GM23248 (cell line): ENCODE measurements at regions not wholly inside any gene's neighbourhood (a gene's known extent, or its start where the extent isn't known, plus 50 kb on each side); places are given as distances from the start of the nearest gene placed in this dataset.

Source experiments
- DNase-seq: peaks from one replicate; pipeline ENCODE4 v3.0.0-alpha.2; 2015
- H2AFZ ChIP-seq: fragments of 200-600 bp; sonication (generic); 2 replicates; pipeline ENCODE4 v1.6.1; 2016; ENCODE audit warnings: antibody characterized with exemption
- H3F3A ChIP-seq: fragments of 200-600 bp; sonication (generic); 2 replicates; pipeline ENCODE4 v1.6.1; 2016; ENCODE audit warnings: mild to moderate bottlenecking, antibody characterized with exemption, mixed run types; ENCODE audit not compliant: insufficient read depth
- H3K27ac ChIP-seq: fragments of 200-600 bp; sonication (generic); 2 replicates; pipeline ENCODE4 v1.5.1; 2016; ENCODE audit warnings: mild to moderate bottlenecking
- H3K27me3 ChIP-seq: fragments of 200-600 bp; sonication (generic); replicated peaks from 2 replicates; pipeline ENCODE4 v1.6.1; 2016; ENCODE audit warnings: mild to moderate bottlenecking; ENCODE audit not compliant: insufficient read depth
- H3K36me3 ChIP-seq: fragments of 200-600 bp; sonication (generic); 2 replicates; pipeline ENCODE4 v1.6.1; 2016; ENCODE audit warnings: low read depth, mild to moderate bottlenecking
- H3K4me1 ChIP-seq: fragments of 200-600 bp; sonication (generic); 2 replicates; pipeline ENCODE4 v1.6.1; 2016; ENCODE audit warnings: mild to moderate bottlenecking; ENCODE audit not compliant: insufficient read depth
- H3K4me2 ChIP-seq: fragments of 200-600 bp; sonication (generic); one replicate; pipeline ENCODE4 v1.6.1; 2016; ENCODE audit warnings: mild to moderate bottlenecking; ENCODE audit not compliant: unreplicated experiment
- H3K4me3 ChIP-seq: fragments of 200-600 bp; sonication (generic); 2 replicates; pipeline ENCODE4 v1.5.1; 2016; ENCODE audit warnings: mild to moderate bottlenecking
- H3K79me2 ChIP-seq: fragments of 200-600 bp; sonication (generic); 2 replicates; pipeline ENCODE4 v1.6.1; 2016; ENCODE audit warnings: mild to moderate bottlenecking; ENCODE audit not compliant: insufficient read depth
- H3K9ac ChIP-seq: fragments of 200-600 bp; sonication (generic); 2 replicates; pipeline ENCODE4 v1.6.1; 2016; ENCODE audit warnings: mild to moderate bottlenecking
- H3K9me2 ChIP-seq: fragments of 200-600 bp; sonication (generic); 2 replicates; pipeline ENCODE4 v1.6.1; 2016; ENCODE audit warnings: mixed run types, mild to moderate bottlenecking, moderate library complexity; ENCODE audit not compliant: insufficient read depth
- H3K9me3 ChIP-seq: fragments of 200-600 bp; sonication (generic); one replicate; pipeline ENCODE4 v1.6.1; 2017; ENCODE audit warnings: low read depth
- H4K20me1 ChIP-seq: fragments of 200-600 bp; sonication (generic); 2 replicates; pipeline ENCODE4 v1.6.0; 2016; ENCODE audit not compliant: insufficient read depth
- EZH2 ChIP-seq: fragments of 200-600 bp; sonication (generic); IDR thresholded peaks from 2 replicates; pipeline ENCODE4 v1.6.1; 2018; ENCODE audit warnings: antibody characterized with exemption, mild to moderate bottlenecking; ENCODE audit not compliant: insufficient read depth, poor library complexity, severe bottlenecking
- EZH2phosphoT487 ChIP-seq: fragments of 200-600 bp; sonication (generic); IDR thresholded peaks from 2 replicates; pipeline ENCODE4 v1.6.1; 2018; ENCODE audit warnings: antibody characterized with exemption, moderate library complexity, mild to moderate bottlenecking, low read depth; ENCODE audit not compliant: insufficient read depth
- WGBS, 2 experiments: methylation state at CpG; one replicate each; pipeline ENCODE4 v1.1.6; 2015 to 2017; ENCODE audit warnings: low lambda C conversion rate in 2 of 2, low coverage in 1 of 2; ENCODE audit errors: missing lambda C conversion rate in 2 of 2; 5-methylcytosine and 5-hydroxymethylcytosine counted together
- in situ Hi-C: fragments of 300-500 bp; cut with MboI; formaldehyde crosslinking; loops from 2 replicates; pipeline ENCODE4 v1.15.0; 2020

GRCh38 chr5:110082863-110083262 lies 393.1 kb downstream of the MAN2A1 start:
- H3K36me3 ChIP-seq = no peaks in the 10 kb centered on the region
- TF ChIP-seq EZH2 (no peak), EZH2phosphoT487 (no peak)
- DNase-seq = no peak
- in situ Hi-C loops = no loop called here
- H3K27ac ChIP-seq = no peak overlapping the region
- no peak overlapping the region for H3K9ac ChIP-seq
- no peak overlapping the region for H2AFZ ChIP-seq
- H3K9me3 ChIP-seq = no peaks in the 10 kb centered on the region
- peaks cover 9% of the 10 kb centered on the region for H3F3A ChIP-seq
- peaks cover 11% of the 10 kb centered on the region for H3K4me1 ChIP-seq
- 89 to 93% methylated on average over 2 of the region's 2 CpGs for WGBS, 2 experiments
- H3K4me2 ChIP-seq = no peak overlapping the region
- no peaks in the 10 kb centered on the region for H3K27me3 ChIP-seq
- no peaks in the 10 kb centered on the region for H4K20me1 ChIP-seq
- H3K79me2 ChIP-seq = no peaks in the 10 kb centered on the region
- H3K4me3 ChIP-seq = no peak overlapping the region
- no peaks in the 10 kb centered on the region for H3K9me2 ChIP-seq

GRCh38 chr5:110085826-110086225 lies 396.1 kb downstream of the MAN2A1 start:
- Histone ChIP-seq H3F3A (peaks cover 9% of the 10 kb centered on the region), H3K4me2 (no peak overlapping the region), H3K9me3 (no peaks in the 10 kb centered on the region), H3K79me2 (no peaks in the 10 kb centered on the region), H4K20me1 (no peaks in the 10 kb centered on the region), H3K9me2 (no peaks in the 10 kb centered on the region), H3K4me1 (peaks cover 11% of the 10 kb centered on the region), H3K9ac (no peak overlapping the region), H3K4me3 (no peak overlapping the region), H3K27me3 (no peaks in the 10 kb centered on the region), H3K27ac (no peak overlapping the region), H3K36me3 (no peaks in the 10 kb centered on the region), H2AFZ (no peak overlapping the region)
- WGBS, 2 experiments = 91 to 93% methylated on average over 1 of the region's 1 CpG
- in situ Hi-C loops = no loop called here
- no peak for TF ChIP-seq EZH2phosphoT487
- no peak for TF ChIP-seq EZH2
- DNase-seq = no peak

GRCh38 chr5:110086658-110087388 lies 397.1 kb downstream of the MAN2A1 start:
- in situ Hi-C loops = no loop called here
- DNase-seq = peak; percentile 97
- H3F3A ChIP-seq = peaks cover 9% of the 10 kb centered on the region
- H3K9me2 ChIP-seq = no peaks in the 10 kb centered on the region
- H4K20me1 ChIP-seq = no peaks in the 10 kb centered on the region
- peak overlapping the region; percentile 22; the same call in 1 of the 2 replicates for H3K27ac ChIP-seq
- no peaks in the 10 kb centered on the region for H3K9me3 ChIP-seq
- peaks cover 11% of the 10 kb centered on the region for H3K4me1 ChIP-seq
- WGBS, 2 experiments = 10 to 11% methylated on average over 6 of the region's 6 CpGs
- no peaks in the 10 kb centered on the region for H3K36me3 ChIP-seq
- 0 out of 2 replicates have a peak overlapping the region, but pooled peaks have one; percentile 7 for H2AFZ ChIP-seq
- peak overlapping the region; percentile 17; the same call in 1 of the 2 replicates for H3K4me3 ChIP-seq
- H3K79me2 ChIP-seq = no peaks in the 10 kb centered on the region
- no peaks in the 10 kb centered on the region for H3K27me3 ChIP-seq
- peak overlapping the region; percentile 30 for H3K4me2 ChIP-seq
- no peak overlapping the region for H3K9ac ChIP-seq
- TF ChIP-seq EZH2 (no peak), EZH2phosphoT487 (peak; percentile 76; the same call in 1 of the 2 replicates)

GRCh38 chr5:110087829-110088228 lies 398.1 kb downstream of the MAN2A1 start:
- Histone ChIP-seq H3K36me3 (no peaks in the 10 kb centered on the region), H3K4me3 (no peak overlapping the region), H2AFZ (no peak overlapping the region), H3K79me2 (no peaks in the 10 kb centered on the region), H3K9me3 (no peaks in the 10 kb centered on the region), H3F3A (peaks cover 9% of the 10 kb centered on the region), H3K27ac (no peak overlapping the region), H4K20me1 (no peaks in the 10 kb centered on the region), H3K9me2 (no peaks in the 10 kb centered on the region), H3K9ac (no peak overlapping the region), H3K4me1 (peaks cover 11% of the 10 kb centered on the region), H3K4me2 (no peak overlapping the region), H3K27me3 (no peaks in the 10 kb centered on the region)
- TF ChIP-seq EZH2 = no peak
- no peak for TF ChIP-seq EZH2phosphoT487
- in situ Hi-C loops = no loop called here
- DNase-seq = peak; percentile 45
- WGBS, 2 experiments = 10 to 11% methylated on average over 7 of the region's 7 CpGs
